ENCODE measurements at regions not wholly inside any gene's neighbourhood (a gene's known extent, or its start where the extent isn't known, plus 50 kb on each side); places are given as distances from the start of the nearest gene placed in this dataset.

DNA sequence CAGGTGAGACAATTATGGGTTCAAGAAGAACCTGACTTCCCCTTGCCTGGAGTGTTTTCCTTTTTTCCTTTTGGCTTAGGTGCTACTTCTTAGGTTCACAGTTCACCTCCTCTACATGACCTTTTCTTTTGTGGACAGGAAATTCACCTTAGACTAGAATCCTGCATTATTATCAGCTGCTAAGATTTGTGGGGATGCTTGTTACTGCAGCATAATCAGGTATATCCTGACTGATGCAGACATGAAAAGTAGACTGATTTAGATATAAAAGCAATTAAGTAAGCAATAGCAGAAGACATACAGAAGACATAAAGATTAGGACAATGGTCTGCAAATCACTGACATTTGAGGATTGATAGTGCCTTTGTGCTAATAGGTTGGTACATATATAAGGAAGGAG, 168.3 kb downstream of the SALL1 start:
- no peaks in the 10 kb centered on the region for H3F3A ChIP-seq (ENCODE audit: insufficient read depth, low read length)
- TF ChIP-seq EZH2 (optimal IDR thresholded peaks at IDR 0.05; ENCODE audit: low read depth, low read length) (no peak), EZH2phosphoT487 (IDR thresholded peaks at IDR 0.05; ENCODE audit: low read length) (no peak)
- TF ChIP-seq, protein P1, sequence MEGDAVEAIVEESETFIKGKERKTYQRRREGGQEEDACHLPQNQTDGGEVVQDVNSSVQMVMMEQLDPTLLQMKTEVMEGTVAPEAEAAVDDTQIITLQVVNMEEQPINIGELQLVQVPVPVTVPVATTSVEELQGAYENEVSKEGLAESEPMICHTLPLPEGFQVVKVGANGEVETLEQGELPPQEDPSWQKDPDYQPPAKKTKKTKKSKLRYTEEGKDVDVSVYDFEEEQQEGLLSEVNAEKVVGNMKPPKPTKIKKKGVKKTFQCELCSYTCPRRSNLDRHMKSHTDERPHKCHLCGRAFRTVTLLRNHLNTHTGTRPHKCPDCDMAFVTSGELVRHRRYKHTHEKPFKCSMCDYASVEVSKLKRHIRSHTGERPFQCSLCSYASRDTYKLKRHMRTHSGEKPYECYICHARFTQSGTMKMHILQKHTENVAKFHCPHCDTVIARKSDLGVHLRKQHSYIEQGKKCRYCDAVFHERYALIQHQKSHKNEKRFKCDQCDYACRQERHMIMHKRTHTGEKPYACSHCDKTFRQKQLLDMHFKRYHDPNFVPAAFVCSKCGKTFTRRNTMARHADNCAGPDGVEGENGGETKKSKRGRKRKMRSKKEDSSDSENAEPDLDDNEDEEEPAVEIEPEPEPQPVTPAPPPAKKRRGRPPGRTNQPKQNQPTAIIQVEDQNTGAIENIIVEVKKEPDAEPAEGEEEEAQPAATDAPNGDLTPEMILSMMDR (IDR thresholded peaks at IDR 0.05; ENCODE audit: low read length): no peak
- no peak overlapping the region for H2AFZ ChIP-seq (ENCODE audit: low read length)
- DNase-seq: no peak
- H3K4me2 ChIP-seq (ENCODE audit: low read depth, low read length): no peak overlapping the region
- H3K27me3 ChIP-seq (replicated peaks; ENCODE audit: insufficient read depth, low read length): no peaks in the 10 kb centered on the region
- H4K20me1 ChIP-seq (ENCODE audit: insufficient read depth, low read length): no peaks in the 10 kb centered on the region
- no peak overlapping the region for H3K27ac ChIP-seq (ENCODE audit: low read length)
- H3K4me1 ChIP-seq (ENCODE audit: low read length): peaks cover 5% of the 10 kb centered on the region
- no peaks in the 10 kb centered on the region for H3K9me2 ChIP-seq (replicated peaks; ENCODE audit: insufficient read depth, low read length)
- H3K36me3 ChIP-seq (replicated peaks; ENCODE audit: insufficient read depth, low read length): no peaks in the 10 kb centered on the region
- H3K79me2 ChIP-seq (ENCODE audit: low read length): no peaks in the 10 kb centered on the region
- no peak overlapping the region for H3K4me3 ChIP-seq (ENCODE audit: low read length)
- H3K9me3 ChIP-seq (replicated peaks; ENCODE audit: insufficient read depth, low read length): no peaks in the 10 kb centered on the region; the same call in 1 of the 2 replicates
- no peak overlapping the region for H3K9ac ChIP-seq (ENCODE audit: low read length)

DNA sequence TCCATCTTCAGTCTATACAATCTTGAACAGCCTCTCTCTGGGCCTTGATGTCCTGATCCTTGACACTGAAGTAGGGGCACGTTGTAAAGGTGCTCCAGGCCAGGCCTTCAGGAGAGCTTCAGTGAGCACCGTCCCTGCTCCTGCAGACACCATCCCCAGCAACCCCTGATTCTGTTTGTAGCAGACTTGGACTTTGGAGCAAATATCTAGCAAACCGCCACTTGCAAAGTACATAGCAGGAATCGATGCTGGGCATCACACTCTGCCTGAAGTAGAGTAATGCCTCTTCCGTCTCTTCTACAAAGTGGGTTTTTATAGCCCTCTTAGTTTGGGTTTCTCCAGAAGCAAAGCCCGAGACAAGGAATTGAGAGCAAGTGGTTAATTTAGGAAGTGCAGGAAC, 169.1 kb downstream of the SALL1 start:
- Histone ChIP-seq H3K9me2 (replicated peaks; ENCODE audit: insufficient read depth, low read length) (no peaks in the 10 kb centered on the region), H4K20me1 (ENCODE audit: insufficient read depth, low read length) (no peaks in the 10 kb centered on the region)
- DNase-seq: no peak

DNA sequence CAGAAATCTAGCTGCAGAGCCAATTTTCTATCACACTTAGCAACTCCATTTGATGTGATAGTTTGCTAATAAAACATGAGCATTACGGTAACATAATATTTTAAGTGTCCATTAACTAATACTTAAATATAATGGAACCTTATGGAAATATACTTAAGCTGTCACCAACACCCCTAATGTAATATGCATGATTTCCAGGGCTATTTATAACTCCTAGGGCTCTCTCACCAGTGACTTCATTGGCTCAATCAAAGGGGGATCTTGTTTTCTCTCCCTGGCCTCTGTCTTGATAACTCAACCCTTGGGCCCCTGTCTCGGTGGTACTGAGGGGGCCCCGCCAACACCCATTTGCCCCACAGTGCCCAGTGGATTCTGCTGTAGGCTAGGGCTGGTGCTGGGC, 170.4 kb downstream of the SALL1 start:
- Histone ChIP-seq H3F3A (ENCODE audit: insufficient read depth, low read length) (no peaks in the 10 kb centered on the region), H3K9ac (ENCODE audit: low read length) (no peak overlapping the region), H3K27me3 (replicated peaks; ENCODE audit: insufficient read depth, low read length) (no peaks in the 10 kb centered on the region), H4K20me1 (ENCODE audit: insufficient read depth, low read length) (no peaks in the 10 kb centered on the region), H3K9me3 (replicated peaks; ENCODE audit: insufficient read depth, low read length) (no peaks in the 10 kb centered on the region; the same call in 1 of the 2 replicates), H3K4me2 (ENCODE audit: low read depth, low read length) (no peak overlapping the region), H3K27ac (ENCODE audit: low read length) (no peak overlapping the region), H3K36me3 (replicated peaks; ENCODE audit: insufficient read depth, low read length) (no peaks in the 10 kb centered on the region), H3K9me2 (replicated peaks; ENCODE audit: insufficient read depth, low read length) (no peaks in the 10 kb centered on the region), H2AFZ (ENCODE audit: low read length) (no peak overlapping the region), H3K4me1 (ENCODE audit: low read length) (no peaks in the 10 kb centered on the region), H3K4me3 (ENCODE audit: low read length) (no peak overlapping the region), H3K79me2 (ENCODE audit: low read length) (no peaks in the 10 kb centered on the region)
- DNase-seq: no peak
- TF ChIP-seq, protein P1 (IDR thresholded peaks at IDR 0.05; ENCODE audit: low read length): no peak
- TF ChIP-seq EZH2phosphoT487 (IDR thresholded peaks at IDR 0.05; ENCODE audit: low read length) (no peak), EZH2 (optimal IDR thresholded peaks at IDR 0.05; ENCODE audit: low read depth, low read length) (no peak)

More for the DNA sequence above, 169.1 kb downstream of the SALL1 start:
- no peaks in the 10 kb centered on the region for H3K79me2 ChIP-seq (ENCODE audit: low read length)
- no peaks in the 10 kb centered on the region for H3F3A ChIP-seq (ENCODE audit: insufficient read depth, low read length)
- no peak overlapping the region for H3K9ac ChIP-seq (ENCODE audit: low read length)
- no peaks in the 10 kb centered on the region for H3K36me3 ChIP-seq (replicated peaks; ENCODE audit: insufficient read depth, low read length)
- no peak overlapping the region for H2AFZ ChIP-seq (ENCODE audit: low read length)
- H3K27me3 ChIP-seq (replicated peaks; ENCODE audit: insufficient read depth, low read length): no peaks in the 10 kb centered on the region
- H3K4me1 ChIP-seq (ENCODE audit: low read length): no peaks in the 10 kb centered on the region
- H3K4me2 ChIP-seq (ENCODE audit: low read depth, low read length): no peak overlapping the region
- H3K27ac ChIP-seq (ENCODE audit: low read length): no peak overlapping the region
- H3K9me3 ChIP-seq (replicated peaks; ENCODE audit: insufficient read depth, low read length): no peaks in the 10 kb centered on the region; the same call in 1 of the 2 replicates
- TF ChIP-seq EZH2phosphoT487 (IDR thresholded peaks at IDR 0.05; ENCODE audit: low read length) (no peak), EZH2 (optimal IDR thresholded peaks at IDR 0.05; ENCODE audit: low read depth, low read length) (no peak)
- TF ChIP-seq, protein P1 (IDR thresholded peaks at IDR 0.05; ENCODE audit: low read length): no peak
- no peak overlapping the region for H3K4me3 ChIP-seq (ENCODE audit: low read length)

Measured in MM.1S (cell line).